AG04450 (cell line): ENCODE measurements at regions not wholly inside any gene's neighbourhood (a gene's known extent, or its start where the extent isn't known, plus 50 kb on each side); places are given as distances from the start of the nearest gene placed in this dataset.

Experiments
- CTCF ChIA-PET: fragments of 300-600, 350-600 bp; formaldehyde crosslinking; extraction: SDS; loops from one replicate; lab custom pipeline; 2022; ENCODE audit warnings: antibody characterized with exemption, inconsistent platforms; lab: Charles Lee
- POLR2A ChIA-PET: fragments of 350-600 bp; formaldehyde crosslinking; extraction: SDS; loops from one replicate; lab custom pipeline; 2021; ENCODE audit warnings: antibody characterized with exemption, inconsistent platforms; lab: Yijun Ruan, JAX
- DNase-seq: peaks from one replicate; pipeline ENCODE4 v3.0.0-alpha.2; 2011; ENCODE audit warnings: low read depth, low spot score
- H3K27ac ChIP-seq: one replicate; pipeline ENCODE4 v1.5.1; 2012; ENCODE audit warnings: low read depth, low read length, control low read depth
- H3K27me3 ChIP-seq: one replicate; pipeline ENCODE4 v1.6.0; 2012; ENCODE audit warnings: low read length; ENCODE audit not compliant: control insufficient read depth, insufficient read depth
- H3K4me3 ChIP-seq: 2 replicates; pipeline ENCODE4 v1.5.1; 2011; ENCODE audit warnings: mild to moderate bottlenecking, low read depth, low read length, control low read depth
- H3K9me3 ChIP-seq: 2 replicates; pipeline ENCODE4 v1.5.1; 2012; ENCODE audit warnings: low read length; ENCODE audit not compliant: control insufficient read depth, insufficient read depth
- TF ChIP-seq, protein P1 (sequence below): IDR thresholded peaks from 2 replicates; pipeline ENCODE4 v1.5.1; 2011; ENCODE audit warnings: low read depth, low read length, control low read depth, inconsistent platforms

- ChIA-PET POLR2A (no interaction called here), CTCF (no interaction called here)
- TF ChIP-seq, protein P1, sequence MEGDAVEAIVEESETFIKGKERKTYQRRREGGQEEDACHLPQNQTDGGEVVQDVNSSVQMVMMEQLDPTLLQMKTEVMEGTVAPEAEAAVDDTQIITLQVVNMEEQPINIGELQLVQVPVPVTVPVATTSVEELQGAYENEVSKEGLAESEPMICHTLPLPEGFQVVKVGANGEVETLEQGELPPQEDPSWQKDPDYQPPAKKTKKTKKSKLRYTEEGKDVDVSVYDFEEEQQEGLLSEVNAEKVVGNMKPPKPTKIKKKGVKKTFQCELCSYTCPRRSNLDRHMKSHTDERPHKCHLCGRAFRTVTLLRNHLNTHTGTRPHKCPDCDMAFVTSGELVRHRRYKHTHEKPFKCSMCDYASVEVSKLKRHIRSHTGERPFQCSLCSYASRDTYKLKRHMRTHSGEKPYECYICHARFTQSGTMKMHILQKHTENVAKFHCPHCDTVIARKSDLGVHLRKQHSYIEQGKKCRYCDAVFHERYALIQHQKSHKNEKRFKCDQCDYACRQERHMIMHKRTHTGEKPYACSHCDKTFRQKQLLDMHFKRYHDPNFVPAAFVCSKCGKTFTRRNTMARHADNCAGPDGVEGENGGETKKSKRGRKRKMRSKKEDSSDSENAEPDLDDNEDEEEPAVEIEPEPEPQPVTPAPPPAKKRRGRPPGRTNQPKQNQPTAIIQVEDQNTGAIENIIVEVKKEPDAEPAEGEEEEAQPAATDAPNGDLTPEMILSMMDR: no peak
- no peak for DNase-seq
- no peak overlapping the region for H3K27ac ChIP-seq
- no peaks in the 10 kb centered on the region for H3K9me3 ChIP-seq
- H3K4me3 ChIP-seq: no peak overlapping the region
- peaks cover 5% of the 10 kb centered on the region for H3K27me3 ChIP-seq
These were observed 68.8 kb downstream of the TRIL start for GRCh38 chr7:28889290-28889689.

DNA sequence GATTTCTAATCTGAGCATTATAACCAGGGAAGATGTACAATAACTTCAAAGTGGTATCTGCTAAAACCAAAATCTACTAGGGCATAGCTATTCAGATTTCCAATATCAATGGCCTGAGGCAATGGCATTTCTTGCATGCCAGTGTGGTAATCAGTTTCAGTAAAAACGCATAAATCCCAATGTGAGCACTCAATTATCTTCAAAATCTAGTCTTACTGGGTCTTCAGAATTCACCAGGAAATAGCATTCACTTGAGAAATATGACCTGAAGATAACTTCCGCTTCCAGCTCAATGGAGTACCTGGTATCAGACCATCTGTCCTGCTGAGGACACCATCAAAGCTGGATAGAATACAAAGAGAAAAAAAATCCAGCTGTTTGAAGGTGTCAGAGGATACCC lies 72.4 kb downstream of the TRIL start:
- no peak overlapping the region for H3K27ac ChIP-seq
- TF ChIP-seq, protein P1: no peak
- peaks cover 18% of the 10 kb centered on the region for H3K27me3 ChIP-seq
- DNase-seq: no peak
- no peak overlapping the region for H3K4me3 ChIP-seq
- ChIA-PET POLR2A (no interaction called here), CTCF (interaction anchor here (1.1 kb wide), 1 partner anchor 36 kb away, joined by 3 read pairs; no protein-coding TSS in a partner anchor)
- no peaks in the 10 kb centered on the region for H3K9me3 ChIP-seq

DNA sequence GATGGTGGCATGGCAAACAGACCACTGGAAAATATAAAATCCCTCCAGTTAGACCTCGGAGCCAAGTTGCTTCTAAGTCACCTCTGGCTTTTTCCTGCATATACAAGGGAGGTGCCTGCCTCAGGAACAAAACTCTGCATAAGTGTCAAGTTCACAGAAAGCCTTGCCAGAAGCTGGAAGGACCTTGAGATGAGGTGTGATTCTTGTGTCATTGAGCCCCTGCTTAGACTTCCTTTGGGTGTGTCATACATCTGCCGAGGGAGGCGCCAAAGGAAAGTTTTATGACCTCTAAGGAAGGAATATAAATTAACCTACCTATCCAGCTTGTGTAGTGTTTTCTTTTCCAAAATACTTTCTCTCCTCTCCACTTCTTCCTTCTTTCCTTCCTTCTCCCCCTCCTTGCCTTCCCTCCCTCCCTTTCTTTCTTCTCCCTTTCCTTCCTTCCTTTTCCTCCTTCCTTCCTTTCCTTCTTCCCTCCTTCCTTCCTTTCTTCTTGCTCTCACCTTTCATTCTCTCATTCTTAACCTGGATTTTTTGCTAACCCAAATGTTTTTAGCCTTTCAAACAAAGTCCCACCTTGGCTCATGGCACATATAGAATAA lies 75.2 kb downstream of the TRIL start:
- Histone ChIP-seq H3K27me3 (peaks cover 24% of the 10 kb centered on the region), H3K4me3 (no peak overlapping the region), H3K27ac (no peak overlapping the region), H3K9me3 (no peaks in the 10 kb centered on the region)
- TF ChIP-seq, protein P1: no peak
- CTCF ChIA-PET: interaction anchor here (1.4 to 1.8 kb wide), 2 partner anchors 40 to 44 kb away, joined by 4 to 6 read pairs; no protein-coding TSS in a partner anchor
- POLR2A ChIA-PET: no interaction called here
- DNase-seq: no peak

DNA sequence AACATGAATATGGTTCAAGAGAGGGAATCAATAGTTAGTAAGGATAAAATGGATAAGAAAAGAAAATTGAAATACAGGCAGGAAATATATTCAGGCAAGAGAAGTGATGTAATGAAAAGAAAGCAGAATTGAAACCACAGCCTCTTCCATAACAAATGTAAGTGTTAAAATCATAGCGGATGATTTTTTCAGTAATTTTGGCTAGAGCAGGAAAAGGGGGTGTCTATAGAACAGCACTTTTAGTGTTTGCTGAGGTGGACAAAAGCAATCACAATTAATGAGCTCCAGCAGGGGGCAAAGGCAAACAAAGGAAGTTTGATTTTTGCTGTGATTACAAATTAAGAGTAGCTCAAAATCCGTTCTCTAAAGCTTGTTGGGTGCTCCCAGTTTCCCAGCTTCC lies 79.0 kb downstream of the TRIL start:
- TF ChIP-seq, protein P1: peak; percentile 21
- DNase-seq: no peak
- H3K4me3 ChIP-seq: no peak overlapping the region
- no peaks in the 10 kb centered on the region for H3K9me3 ChIP-seq
- peaks cover 24% of the 10 kb centered on the region for H3K27me3 ChIP-seq
- CTCF ChIA-PET: interaction anchor here (1.4 kb wide), 1 partner anchor 47 kb away, joined by 5 read pairs; no protein-coding TSS in a partner anchor
- POLR2A ChIA-PET: no interaction called here
- no peak overlapping the region for H3K27ac ChIP-seq

DNA sequence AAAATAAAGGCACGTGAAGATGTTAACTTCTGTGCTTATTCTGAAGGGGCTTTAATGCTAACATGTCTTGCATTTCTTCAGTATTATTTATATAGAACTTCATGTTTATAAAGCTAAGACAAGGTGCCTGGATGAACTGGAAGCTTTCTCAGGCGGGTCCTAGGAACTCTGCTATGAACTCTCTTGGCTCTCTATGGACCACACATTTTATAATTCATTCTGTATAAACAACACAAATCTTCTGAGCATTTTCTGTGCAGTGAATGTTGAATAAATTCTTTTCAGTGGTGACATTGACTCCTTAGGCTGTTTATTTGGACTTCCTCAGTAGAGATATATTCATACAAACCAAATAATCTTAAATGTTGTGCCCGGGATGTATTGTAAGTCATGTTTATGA lies 79.6 kb downstream of the TRIL start:
- TF ChIP-seq, protein P1: no peak
- H3K27me3 ChIP-seq: peaks cover 21% of the 10 kb centered on the region
- no peaks in the 10 kb centered on the region for H3K9me3 ChIP-seq
- no peak for DNase-seq
- POLR2A ChIA-PET: no interaction called here
- H3K27ac ChIP-seq: no peak overlapping the region
- CTCF ChIA-PET: interaction anchor here (0.5 to 1.4 kb wide), 2 partner anchors 48 to 468 kb away, joined by 3 to 5 read pairs; no protein-coding TSS in a partner anchor
- no peak overlapping the region for H3K4me3 ChIP-seq
